Testis (tissue), 2 donors: ENCODE measurements at regions not wholly inside any gene's neighbourhood (a gene's known extent, or its start where the extent isn't known, plus 50 kb on each side); places are given as distances from the start of the nearest gene placed in this dataset.
"Not testable (repeated sequence)": the region's sequence is repeated elsewhere in the genome, so short reads cannot be mapped to it uniquely, and the experiment has no call there.

Experiments used
- CTCF ChIP-seq, 3 experiments: fragments of 450-650 bp in 2 of 3; fragments of 200-600 bp in 1 of 3; sonication (generic) in 1 of 3; IDR thresholded peaks; one replicate each; pipeline ENCODE4 v1.5.1; 2016 to 2019; ENCODE audit warnings: antibody characterized with exemption in 3 of 3, mild to moderate bottlenecking in 2 of 3, moderate library complexity in 1 of 3
- POLR2A ChIP-seq: fragments of 450-650 bp; IDR thresholded peaks from one replicate; pipeline ENCODE4 v1.6.1; 2017; ENCODE audit warnings: antibody characterized with exemption, mild to moderate bottlenecking, moderate library complexity

DNA sequence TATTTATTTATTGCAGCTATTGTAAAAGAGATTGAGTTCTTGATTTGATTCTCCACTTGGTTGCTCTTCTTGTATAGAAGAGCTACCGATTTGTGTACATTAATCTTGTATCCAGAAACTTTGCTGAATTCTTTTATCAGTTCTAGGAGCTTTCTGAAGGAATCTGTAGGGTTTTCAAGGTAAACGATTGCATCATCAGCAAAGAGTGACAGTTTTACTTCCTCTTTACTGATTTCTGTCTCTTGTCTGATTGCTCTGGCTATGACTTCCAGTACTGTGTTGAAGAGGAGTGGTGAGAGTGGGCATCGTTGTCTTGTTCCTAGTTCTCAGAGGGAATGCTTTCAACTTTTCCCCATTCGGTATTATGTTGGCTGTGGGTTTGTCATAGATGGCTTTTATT, 103.1 kb downstream of the CAPZA3 start:
- not testable (repeated sequence) for TF ChIP-seq CTCF (IDR thresholded peaks at IDR 0.05); POLR2A
